ENCODE measurements at regions not wholly inside any gene's neighbourhood (a gene's known extent, or its start where the extent isn't known, plus 50 kb on each side); places are given as distances from the start of the nearest gene placed in this dataset.

DNA sequence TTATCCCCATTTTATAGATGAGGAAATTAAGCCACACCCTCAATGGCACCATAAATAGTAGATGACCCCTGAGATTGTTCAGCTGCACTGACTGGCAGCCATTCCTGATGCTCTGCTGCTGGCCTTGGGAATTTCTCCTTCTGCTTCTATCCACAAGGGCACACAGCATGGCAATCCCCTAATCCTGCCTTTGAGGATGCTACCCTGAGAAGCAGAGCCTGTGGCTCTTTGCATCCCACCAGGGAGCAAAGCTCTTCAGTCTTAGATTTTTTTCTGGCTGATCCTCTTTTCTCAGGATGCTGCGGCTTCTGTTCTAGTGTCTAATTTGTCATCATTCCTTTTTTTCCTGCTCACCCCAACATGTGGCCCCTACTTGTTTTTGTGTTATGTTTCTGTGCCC, 114.8 kb downstream of the TMX1 start:
- TF ChIP-seq MAX (IDR thresholded peaks at IDR 0.05) (no peak), CTCF (IDR thresholded peaks at IDR 0.05 in 2 of 3, conservative IDR thresholded peaks at IDR 0.05 in 1 of 3; ENCODE audit: borderline replicate concordance in 1 of 3, insufficient read depth in 1 of 3, low read depth in 2 of 3, low read length in 2 of 3) (no peak), EZH2 (IDR thresholded peaks at IDR 0.05) (no peak), TCF7L2 (IDR thresholded peaks at IDR 0.05; ENCODE audit: borderline replicate concordance, extremely low read depth, insufficient read depth, insufficient read length) (no peak), POLR2AphosphoS5 (IDR thresholded peaks at IDR 0.05; ENCODE audit: low read depth, low read length) (no peak), POLR2A (IDR thresholded peaks at IDR 0.05; ENCODE audit: borderline replicate concordance, extremely low read depth, insufficient read depth, insufficient read length) (no peak)
